ENCODE measurements at regions not wholly inside any gene's neighbourhood (a gene's known extent, or its start where the extent isn't known, plus 50 kb on each side); places are given as distances from the start of the nearest gene placed in this dataset.

GRCh38 chr14:66375046-66375964, 110.9 kb upstream of the CCDC196 start:
- DNase-seq, result no peak
- TF ChIP-seq CTCF (IDR thresholded peaks at IDR 0.05) (no peak), POLR2A (IDR thresholded peaks at IDR 0.05) (no peak)
- 81 to 84% methylated on average over 5 of the region's 5 CpGs for WGBS, 2 donors
- intact Hi-C loops (cut with DNase I; ENCODE audit: low total_unique reads), result no loop called here
- Histone ChIP-seq H3K4me3 (no peak overlapping the region), H3K27me3 (no peaks in the 10 kb centered on the region), H3K27ac (no peak overlapping the region), H3K9me3 (no peaks in the 10 kb centered on the region), H3K4me1 (peaks cover 13% of the 10 kb centered on the region), H3K36me3 (ENCODE audit: low read depth, missing control alignments) (no peaks in the 10 kb centered on the region)

GRCh38 chr14:66377574-66377973, 108.6 kb upstream of the CCDC196 start:
- Histone ChIP-seq H3K4me1 (peaks cover 16% of the 10 kb centered on the region), H3K4me3 (no peak overlapping the region), H3K27me3 (no peaks in the 10 kb centered on the region), H3K36me3 (ENCODE audit: low read depth, missing control alignments) (no peaks in the 10 kb centered on the region), H3K27ac (no peak overlapping the region), H3K9me3 (no peaks in the 10 kb centered on the region)
- DNase-seq, result no peak
- no peak for TF ChIP-seq POLR2A (IDR thresholded peaks at IDR 0.05)
- TF ChIP-seq CTCF (IDR thresholded peaks at IDR 0.05), result no peak
- 85 to 96% methylated on average over 1 of the region's 1 CpG for WGBS, 2 donors
- intact Hi-C loops (cut with DNase I; ENCODE audit: low total_unique reads), result no loop called here

DNA sequence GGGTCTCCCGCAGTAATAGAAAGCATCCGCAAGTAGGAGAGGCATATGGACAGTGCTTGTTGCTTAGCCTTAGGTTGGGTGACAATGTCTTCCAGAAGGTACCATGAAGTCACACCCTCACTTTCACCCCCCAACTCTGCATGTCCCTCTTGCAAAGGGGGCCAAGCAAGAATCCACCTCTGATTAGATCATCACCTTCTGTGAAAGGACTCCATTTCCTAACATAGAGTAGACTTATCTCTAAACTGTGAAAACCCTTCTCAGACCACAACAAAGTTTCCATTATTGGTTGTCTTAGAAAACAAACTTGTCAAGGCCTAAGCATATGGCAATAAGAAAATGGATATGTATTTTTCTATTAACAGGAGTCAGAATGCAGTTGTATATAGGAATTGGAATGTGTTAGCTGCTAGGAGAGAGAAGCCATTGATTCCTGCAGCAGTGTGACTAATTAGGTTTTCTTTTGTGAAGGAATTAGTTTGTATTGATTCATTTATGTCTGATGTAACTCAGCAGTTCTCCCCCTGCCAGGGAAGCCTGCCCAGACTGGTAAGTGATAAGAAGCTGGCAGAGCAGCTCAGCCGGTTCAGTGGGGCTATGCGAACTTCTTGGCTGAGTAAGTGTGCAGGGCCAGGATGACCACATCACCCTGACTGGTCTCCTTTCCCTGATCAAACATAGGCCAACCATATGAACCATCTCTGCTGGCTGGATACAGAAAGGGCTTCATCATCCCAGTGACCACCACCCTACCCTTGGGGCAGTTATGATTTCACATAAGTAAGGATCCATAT, 107.3 kb upstream of the CCDC196 start:
- H3K9me3 ChIP-seq, result no peaks in the 10 kb centered on the region
- WGBS, 2 donors, result 65 to 94% methylated on average over 4 of the region's 4 CpGs
- H3K36me3 ChIP-seq (ENCODE audit: low read depth, missing control alignments), result no peaks in the 10 kb centered on the region
- H3K4me3 ChIP-seq, result no peak overlapping the region
- H3K4me1 ChIP-seq, result peaks cover 16% of the 10 kb centered on the region
- no peaks in the 10 kb centered on the region for H3K27me3 ChIP-seq
- TF ChIP-seq POLR2A (IDR thresholded peaks at IDR 0.05), result no peak
- no peak for TF ChIP-seq CTCF (IDR thresholded peaks at IDR 0.05)
- DNase-seq, result peak; percentile 84
- intact Hi-C loops (cut with DNase I; ENCODE audit: low total_unique reads), result no loop called here
- H3K27ac ChIP-seq, result peak overlapping the region in 1 of 2 donors; percentile 31

GRCh38 chr14:66380143-66380542, 106.0 kb upstream of the CCDC196 start:
- TF ChIP-seq CTCF (IDR thresholded peaks at IDR 0.05), result no peak
- peak; percentile 44 for DNase-seq
- Histone ChIP-seq H3K4me3 (no peak overlapping the region), H3K36me3 (ENCODE audit: low read depth, missing control alignments) (no peaks in the 10 kb centered on the region), H3K27me3 (no peaks in the 10 kb centered on the region), H3K4me1 (peaks cover 16% of the 10 kb centered on the region), H3K9me3 (no peaks in the 10 kb centered on the region), H3K27ac (peak overlapping the region in 1 of 2 donors; percentile 34)
- 22 to 37% methylated on average over 1 of the region's 1 CpG for WGBS, 2 donors
- intact Hi-C loops (cut with DNase I; ENCODE audit: low total_unique reads), result no loop called here
